ENCODE measurements at regions not wholly inside any gene's neighbourhood (a gene's known extent, or its start where the extent isn't known, plus 50 kb on each side); places are given as distances from the start of the nearest gene placed in this dataset.

DNA sequence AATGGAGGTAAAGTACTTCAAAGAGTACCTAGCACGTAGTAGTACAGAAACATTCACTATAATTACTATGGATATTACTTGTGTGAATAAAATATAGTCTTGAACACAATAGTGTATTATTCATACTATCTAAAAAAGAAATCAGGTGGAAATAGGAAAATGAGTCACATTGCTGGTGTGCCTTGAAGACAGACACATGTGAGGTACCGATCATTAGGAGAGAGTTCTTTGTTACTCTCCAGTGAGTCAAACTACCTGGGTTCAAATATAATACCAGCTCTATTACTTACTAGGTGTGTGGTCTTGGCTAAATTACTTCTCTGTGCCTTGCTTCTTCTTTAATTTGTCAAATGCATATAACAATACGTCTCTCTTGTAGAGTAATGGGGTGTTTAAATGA, 50.8 kb upstream of the BEND6 start:
- Histone ChIP-seq H3K27me3 (ENCODE audit: insufficient read depth, low read length) (no peaks in the 10 kb centered on the region), H2BK20ac (ENCODE audit: low read depth, low read length, poor library complexity, severe bottlenecking) (no peak overlapping the region), H3K14ac (ENCODE audit: insufficient read depth, low read length) (no peak overlapping the region), H3K4me1 (ENCODE audit: insufficient read depth, low read length) (peaks cover 2% of the 10 kb centered on the region; the same call in 1 of the 2 replicates), H4K20me1 (ENCODE audit: control insufficient read depth, insufficient read depth, insufficient read length) (no peaks in the 10 kb centered on the region), H3K79me2 (ENCODE audit: insufficient read depth, low read length) (no peaks in the 10 kb centered on the region), H2BK15ac (ENCODE audit: low read depth, low read length) (no peak overlapping the region), H3K9ac (ENCODE audit: extremely low read depth, insufficient read length, low read length) (no peak overlapping the region), H3K4me2 (ENCODE audit: insufficient read depth, insufficient read length, low read length) (no peak overlapping the region), H3K23me2 (ENCODE audit: insufficient read length, low read depth, low read length, poor library complexity, severe bottlenecking) (peaks cover 3% of the 10 kb centered on the region), H3T11ph (ENCODE audit: low read length) (no peak overlapping the region), H2BK120ac (ENCODE audit: low read depth, low read length, poor library complexity, severe bottlenecking) (no peak overlapping the region), H3K27ac (ENCODE audit: insufficient read length, low read depth, low read length) (no peak overlapping the region), H2BK5ac (ENCODE audit: insufficient read length, low read length) (no peak overlapping the region), H2AFZ (ENCODE audit: low read length) (no peak overlapping the region), H2AK5ac (ENCODE audit: insufficient read length, low read length) (no peak overlapping the region), H4K5ac (ENCODE audit: insufficient read length, low read depth, low read length) (no peak overlapping the region), H3K9me3 (ENCODE audit: control insufficient read depth, low read depth, low read length) (no peaks in the 10 kb centered on the region), H4K8ac (replicated peaks; ENCODE audit: insufficient read length, low read depth, low read length) (no peak overlapping the region), H2BK12ac (ENCODE audit: insufficient read length, low read depth, low read length) (no peak overlapping the region), H3K79me1 (ENCODE audit: insufficient read depth, low read depth, low read length, poor library complexity, severe bottlenecking) (no peaks in the 10 kb centered on the region), H3K23ac (ENCODE audit: insufficient read length, low read depth, low read length) (no peak overlapping the region), H4K91ac (ENCODE audit: insufficient read length, low read depth, low read length) (no peak overlapping the region), H3K18ac (ENCODE audit: insufficient read length, low read depth, low read length) (no peak overlapping the region), H3K4ac (ENCODE audit: low read depth, low read length) (no peak overlapping the region), H3K56ac (ENCODE audit: insufficient read length, low read depth, low read length) (no peak overlapping the region)
- Mint-ChIP-seq H3K4me3 (no peak overlapping the region), H3K9me3 (no peaks in the 10 kb centered on the region), H3K27me3 (ENCODE audit: low read depth) (no peaks in the 10 kb centered on the region; the same call in 1 of the 2 replicates), H3K27ac (no peak overlapping the region), H3K36me3 (ENCODE audit: insufficient read depth in 1 of 3, low read depth in 3 of 3) (no peaks in the 10 kb centered on the region), H3K4me1 (peaks cover 14 to 18% of the 10 kb centered on the region in 2 experiments)
- WGBS (ENCODE audit: extremely low coverage, insufficient read length, low lambda C conversion rate), result no CpG with 5 or more reads among the region's 3 CpGs
- TF ChIP-seq, protein P1, sequence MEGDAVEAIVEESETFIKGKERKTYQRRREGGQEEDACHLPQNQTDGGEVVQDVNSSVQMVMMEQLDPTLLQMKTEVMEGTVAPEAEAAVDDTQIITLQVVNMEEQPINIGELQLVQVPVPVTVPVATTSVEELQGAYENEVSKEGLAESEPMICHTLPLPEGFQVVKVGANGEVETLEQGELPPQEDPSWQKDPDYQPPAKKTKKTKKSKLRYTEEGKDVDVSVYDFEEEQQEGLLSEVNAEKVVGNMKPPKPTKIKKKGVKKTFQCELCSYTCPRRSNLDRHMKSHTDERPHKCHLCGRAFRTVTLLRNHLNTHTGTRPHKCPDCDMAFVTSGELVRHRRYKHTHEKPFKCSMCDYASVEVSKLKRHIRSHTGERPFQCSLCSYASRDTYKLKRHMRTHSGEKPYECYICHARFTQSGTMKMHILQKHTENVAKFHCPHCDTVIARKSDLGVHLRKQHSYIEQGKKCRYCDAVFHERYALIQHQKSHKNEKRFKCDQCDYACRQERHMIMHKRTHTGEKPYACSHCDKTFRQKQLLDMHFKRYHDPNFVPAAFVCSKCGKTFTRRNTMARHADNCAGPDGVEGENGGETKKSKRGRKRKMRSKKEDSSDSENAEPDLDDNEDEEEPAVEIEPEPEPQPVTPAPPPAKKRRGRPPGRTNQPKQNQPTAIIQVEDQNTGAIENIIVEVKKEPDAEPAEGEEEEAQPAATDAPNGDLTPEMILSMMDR (conservative IDR thresholded peaks at IDR 0.05), result no peak
- no peak for DNase-seq
